ENCODE measurements at regions not wholly inside any gene's neighbourhood (a gene's known extent, or its start where the extent isn't known, plus 50 kb on each side); places are given as distances from the start of the nearest gene placed in this dataset.

- Histone ChIP-seq H3K36me3 (ENCODE audit: insufficient read depth, low read length) (no peaks in the 10 kb centered on the region), H3K27me3 (ENCODE audit: insufficient read depth, low read length, poor library complexity) (no peaks in the 10 kb centered on the region), H3K4me2 (ENCODE audit: insufficient read depth, low read length) (no peak overlapping the region), H3K4me1 (ENCODE audit: insufficient read depth, low read length) (peaks cover 6% of the 10 kb centered on the region; the same call in 1 of the 2 replicates), H3K9me3 (ENCODE audit: insufficient read depth, low read length, severe bottlenecking) (no peaks in the 10 kb centered on the region), H2AFZ (ENCODE audit: low read depth, low read length) (no peak overlapping the region), H3K9ac (ENCODE audit: low read depth, low read length) (no peak overlapping the region), H3K4me3 (ENCODE audit: low read depth in 1 of 2, low read length in 2 of 2) (no peak overlapping the region), H4K20me1 (ENCODE audit: insufficient read depth, low read length) (no peaks in the 10 kb centered on the region), H3K79me2 (ENCODE audit: insufficient read depth, low read length) (no peaks in the 10 kb centered on the region), H3K27ac (ENCODE audit: low read length) (no peak overlapping the region)
- no peak for ATAC-seq (ENCODE audit: insufficient read depth, low read depth)
- TF ChIP-seq, protein P1, sequence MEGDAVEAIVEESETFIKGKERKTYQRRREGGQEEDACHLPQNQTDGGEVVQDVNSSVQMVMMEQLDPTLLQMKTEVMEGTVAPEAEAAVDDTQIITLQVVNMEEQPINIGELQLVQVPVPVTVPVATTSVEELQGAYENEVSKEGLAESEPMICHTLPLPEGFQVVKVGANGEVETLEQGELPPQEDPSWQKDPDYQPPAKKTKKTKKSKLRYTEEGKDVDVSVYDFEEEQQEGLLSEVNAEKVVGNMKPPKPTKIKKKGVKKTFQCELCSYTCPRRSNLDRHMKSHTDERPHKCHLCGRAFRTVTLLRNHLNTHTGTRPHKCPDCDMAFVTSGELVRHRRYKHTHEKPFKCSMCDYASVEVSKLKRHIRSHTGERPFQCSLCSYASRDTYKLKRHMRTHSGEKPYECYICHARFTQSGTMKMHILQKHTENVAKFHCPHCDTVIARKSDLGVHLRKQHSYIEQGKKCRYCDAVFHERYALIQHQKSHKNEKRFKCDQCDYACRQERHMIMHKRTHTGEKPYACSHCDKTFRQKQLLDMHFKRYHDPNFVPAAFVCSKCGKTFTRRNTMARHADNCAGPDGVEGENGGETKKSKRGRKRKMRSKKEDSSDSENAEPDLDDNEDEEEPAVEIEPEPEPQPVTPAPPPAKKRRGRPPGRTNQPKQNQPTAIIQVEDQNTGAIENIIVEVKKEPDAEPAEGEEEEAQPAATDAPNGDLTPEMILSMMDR (IDR thresholded peaks at IDR 0.05; ENCODE audit: borderline replicate concordance, extremely low read depth, low read length, poor library complexity, severe bottlenecking) = no peak
- TF ChIP-seq EZH2 (IDR thresholded peaks at IDR 0.05; ENCODE audit: borderline replicate concordance, low read depth, low read length, severe bottlenecking) = no peak
- DNase-seq = no peak
Measured at GRCh38 chr7:25066253-25066652, 58.8 kb downstream of the CYCS start.

GRCh38 chr7:25062380-25062779 is 62.7 kb downstream of the CYCS start:
- H3K27me3 ChIP-seq (ENCODE audit: insufficient read depth, low read length, poor library complexity) = no peaks in the 10 kb centered on the region
- no peaks in the 10 kb centered on the region for H4K20me1 ChIP-seq (ENCODE audit: insufficient read depth, low read length)
- H3K36me3 ChIP-seq (ENCODE audit: insufficient read depth, low read length) = no peaks in the 10 kb centered on the region
- DNase-seq = no peak
- no peaks in the 10 kb centered on the region for H3K79me2 ChIP-seq (ENCODE audit: insufficient read depth, low read length)
- H3K4me2 ChIP-seq (ENCODE audit: insufficient read depth, low read length) = no peak overlapping the region
- H3K4me1 ChIP-seq (ENCODE audit: insufficient read depth, low read length) = no peaks in the 10 kb centered on the region
- no peaks in the 10 kb centered on the region for H3K9me3 ChIP-seq (ENCODE audit: insufficient read depth, low read length, severe bottlenecking)
- no peak overlapping the region for H3K9ac ChIP-seq (ENCODE audit: low read depth, low read length)
- no peak for TF ChIP-seq EZH2 (IDR thresholded peaks at IDR 0.05; ENCODE audit: borderline replicate concordance, low read depth, low read length, severe bottlenecking)
- TF ChIP-seq, protein P1 (IDR thresholded peaks at IDR 0.05; ENCODE audit: borderline replicate concordance, extremely low read depth, low read length, poor library complexity, severe bottlenecking) = no peak
- H3K27ac ChIP-seq (ENCODE audit: low read length) = no peak overlapping the region
- H2AFZ ChIP-seq (ENCODE audit: low read depth, low read length) = no peak overlapping the region
- ATAC-seq (ENCODE audit: insufficient read depth, low read depth) = peak; percentile 35; the same call in 1 of the 3 replicates
- H3K4me3 ChIP-seq (ENCODE audit: low read depth in 1 of 2, low read length in 2 of 2) = no peak overlapping the region

GRCh38 chr7:25060487-25061055 is 64.5 kb downstream of the CYCS start:
- H3K9ac ChIP-seq (ENCODE audit: low read depth, low read length) = no peak overlapping the region
- H3K27ac ChIP-seq (ENCODE audit: low read length) = no peak overlapping the region
- H3K4me3 ChIP-seq (ENCODE audit: low read depth in 1 of 2, low read length in 2 of 2) = no peak overlapping the region
- TF ChIP-seq EZH2 (IDR thresholded peaks at IDR 0.05; ENCODE audit: borderline replicate concordance, low read depth, low read length, severe bottlenecking) = no peak
- TF ChIP-seq, protein P1 (IDR thresholded peaks at IDR 0.05; ENCODE audit: borderline replicate concordance, extremely low read depth, low read length, poor library complexity, severe bottlenecking) = no peak
- H3K4me2 ChIP-seq (ENCODE audit: insufficient read depth, low read length) = no peak overlapping the region
- no peaks in the 10 kb centered on the region for H3K36me3 ChIP-seq (ENCODE audit: insufficient read depth, low read length)
- DNase-seq (no peak), ATAC-seq (ENCODE audit: insufficient read depth, low read depth) (no peak)
- H3K79me2 ChIP-seq (ENCODE audit: insufficient read depth, low read length) = no peaks in the 10 kb centered on the region
- no peaks in the 10 kb centered on the region for H3K27me3 ChIP-seq (ENCODE audit: insufficient read depth, low read length, poor library complexity)
- no peaks in the 10 kb centered on the region for H4K20me1 ChIP-seq (ENCODE audit: insufficient read depth, low read length)
- H3K4me1 ChIP-seq (ENCODE audit: insufficient read depth, low read length) = no peaks in the 10 kb centered on the region
- H3K9me3 ChIP-seq (ENCODE audit: insufficient read depth, low read length, severe bottlenecking) = no peaks in the 10 kb centered on the region
- no peak overlapping the region for H2AFZ ChIP-seq (ENCODE audit: low read depth, low read length)

Data from DND-41 (cell line).